GM12878 (cell line): ENCODE measurements at regions not wholly inside any gene's neighbourhood (a gene's known extent, or its start where the extent isn't known, plus 50 kb on each side); places are given as distances from the start of the nearest gene placed in this dataset.

ENCODE experiments used
- CBX3 ChIP-seq: fragments of 200-600 bp; sonication (generic); IDR thresholded peaks from 2 replicates; pipeline ENCODE4 v1.6.1; 2016; ENCODE audit warnings: low read depth, borderline replicate concordance
- CHD2 ChIP-seq: IDR thresholded peaks from 2 replicates; pipeline ENCODE4 v1.6.1; 2011; ENCODE audit warnings: low read depth, low read length, improper control_type of control experiment, borderline replicate concordance
- IKZF1 ChIP-seq: fragments of 450-650 bp; conservative IDR thresholded peaks from 2 replicates; pipeline ENCODE4 v1.6.1; 2017; ENCODE audit warnings: antibody characterized with exemption, mild to moderate bottlenecking
- RAD21 ChIP-seq: IDR thresholded peaks from 2 replicates; pipeline ENCODE4 v1.6.1; 2011; ENCODE audit warnings: mild to moderate bottlenecking, low read depth, low read length, moderate library complexity; ENCODE audit not compliant: insufficient read depth
- RELA ChIP-seq: fragments of 450-650 bp; IDR thresholded peaks from 2 replicates; pipeline ENCODE4 v1.8.0; 2014; ENCODE audit warnings: borderline replicate concordance; ENCODE audit not compliant: partially characterized antibody
- RUNX3 ChIP-seq: IDR thresholded peaks from 2 replicates; pipeline ENCODE4 v1.6.1; 2012; ENCODE audit warnings: low read length, inconsistent platforms
- ZNF622 ChIP-seq: fragments of 450-650 bp; IDR thresholded peaks from 2 replicates; pipeline ENCODE4 v1.6.1; 2017; ENCODE audit warnings: mild to moderate bottlenecking, inconsistent platforms
- ZZZ3 ChIP-seq: IDR thresholded peaks from 2 replicates; pipeline ENCODE4 v1.6.1; 2011; ENCODE audit warnings: low read depth; ENCODE audit not compliant: control insufficient read depth, insufficient read length
- TF ChIP-seq, protein P1 (sequence below): fragments of 150-350 bp; IDR thresholded peaks from 2 replicates; pipeline ENCODE4 v1.6.1; 2016; ENCODE audit warnings: low read depth, low read length
- TF ChIP-seq, protein P2 (sequence below): IDR thresholded peaks from 2 replicates; pipeline ENCODE4 v1.6.1; 2012; ENCODE audit warnings: improper control_type of control experiment, low read depth, low read length; ENCODE audit not compliant: insufficient replicate concordance

DNA sequence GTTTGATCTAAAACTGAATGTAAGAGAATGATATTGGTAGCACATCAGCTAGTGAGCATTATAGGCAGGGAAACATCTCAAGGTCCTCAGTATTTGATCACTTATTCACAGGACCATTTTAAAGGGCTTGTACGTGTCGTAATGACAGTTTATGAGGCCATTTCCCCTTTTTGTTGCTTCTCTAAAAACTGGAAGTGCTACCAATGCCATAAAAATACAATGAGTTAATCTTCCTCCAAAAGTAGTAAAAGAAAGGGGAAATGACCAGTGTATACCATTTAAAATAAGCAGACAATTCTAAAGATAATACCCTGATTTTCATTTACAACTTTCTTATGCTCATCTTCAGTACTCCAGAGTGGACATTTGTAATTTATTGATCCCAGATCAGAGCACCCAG, 285.8 kb upstream of the PCSK5 start (continued):
- TF ChIP-seq, protein P1, sequence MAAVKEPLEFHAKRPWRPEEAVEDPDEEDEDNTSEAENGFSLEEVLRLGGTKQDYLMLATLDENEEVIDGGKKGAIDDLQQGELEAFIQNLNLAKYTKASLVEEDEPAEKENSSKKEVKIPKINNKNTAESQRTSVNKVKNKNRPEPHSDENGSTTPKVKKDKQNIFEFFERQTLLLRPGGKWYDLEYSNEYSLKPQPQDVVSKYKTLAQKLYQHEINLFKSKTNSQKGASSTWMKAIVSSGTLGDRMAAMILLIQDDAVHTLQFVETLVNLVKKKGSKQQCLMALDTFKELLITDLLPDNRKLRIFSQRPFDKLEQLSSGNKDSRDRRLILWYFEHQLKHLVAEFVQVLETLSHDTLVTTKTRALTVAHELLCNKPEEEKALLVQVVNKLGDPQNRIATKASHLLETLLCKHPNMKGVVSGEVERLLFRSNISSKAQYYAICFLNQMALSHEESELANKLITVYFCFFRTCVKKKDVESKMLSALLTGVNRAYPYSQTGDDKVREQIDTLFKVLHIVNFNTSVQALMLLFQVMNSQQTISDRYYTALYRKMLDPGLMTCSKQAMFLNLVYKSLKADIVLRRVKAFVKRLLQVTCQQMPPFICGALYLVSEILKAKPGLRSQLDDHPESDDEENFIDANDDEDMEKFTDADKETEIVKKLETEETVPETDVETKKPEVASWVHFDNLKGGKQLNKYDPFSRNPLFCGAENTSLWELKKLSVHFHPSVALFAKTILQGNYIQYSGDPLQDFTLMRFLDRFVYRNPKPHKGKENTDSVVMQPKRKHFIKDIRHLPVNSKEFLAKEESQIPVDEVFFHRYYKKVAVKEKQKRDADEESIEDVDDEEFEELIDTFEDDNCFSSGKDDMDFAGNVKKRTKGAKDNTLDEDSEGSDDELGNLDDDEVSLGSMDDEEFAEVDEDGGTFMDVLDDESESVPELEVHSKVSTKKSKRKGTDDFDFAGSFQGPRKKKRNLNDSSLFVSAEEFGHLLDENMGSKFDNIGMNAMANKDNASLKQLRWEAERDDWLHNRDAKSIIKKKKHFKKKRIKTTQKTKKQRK: no peak
- no peak for TF ChIP-seq ZZZ3
- TF ChIP-seq CHD2: no peak
- no peak for TF ChIP-seq CBX3
- no peak for TF ChIP-seq ZNF622
- TF ChIP-seq, protein P2, sequence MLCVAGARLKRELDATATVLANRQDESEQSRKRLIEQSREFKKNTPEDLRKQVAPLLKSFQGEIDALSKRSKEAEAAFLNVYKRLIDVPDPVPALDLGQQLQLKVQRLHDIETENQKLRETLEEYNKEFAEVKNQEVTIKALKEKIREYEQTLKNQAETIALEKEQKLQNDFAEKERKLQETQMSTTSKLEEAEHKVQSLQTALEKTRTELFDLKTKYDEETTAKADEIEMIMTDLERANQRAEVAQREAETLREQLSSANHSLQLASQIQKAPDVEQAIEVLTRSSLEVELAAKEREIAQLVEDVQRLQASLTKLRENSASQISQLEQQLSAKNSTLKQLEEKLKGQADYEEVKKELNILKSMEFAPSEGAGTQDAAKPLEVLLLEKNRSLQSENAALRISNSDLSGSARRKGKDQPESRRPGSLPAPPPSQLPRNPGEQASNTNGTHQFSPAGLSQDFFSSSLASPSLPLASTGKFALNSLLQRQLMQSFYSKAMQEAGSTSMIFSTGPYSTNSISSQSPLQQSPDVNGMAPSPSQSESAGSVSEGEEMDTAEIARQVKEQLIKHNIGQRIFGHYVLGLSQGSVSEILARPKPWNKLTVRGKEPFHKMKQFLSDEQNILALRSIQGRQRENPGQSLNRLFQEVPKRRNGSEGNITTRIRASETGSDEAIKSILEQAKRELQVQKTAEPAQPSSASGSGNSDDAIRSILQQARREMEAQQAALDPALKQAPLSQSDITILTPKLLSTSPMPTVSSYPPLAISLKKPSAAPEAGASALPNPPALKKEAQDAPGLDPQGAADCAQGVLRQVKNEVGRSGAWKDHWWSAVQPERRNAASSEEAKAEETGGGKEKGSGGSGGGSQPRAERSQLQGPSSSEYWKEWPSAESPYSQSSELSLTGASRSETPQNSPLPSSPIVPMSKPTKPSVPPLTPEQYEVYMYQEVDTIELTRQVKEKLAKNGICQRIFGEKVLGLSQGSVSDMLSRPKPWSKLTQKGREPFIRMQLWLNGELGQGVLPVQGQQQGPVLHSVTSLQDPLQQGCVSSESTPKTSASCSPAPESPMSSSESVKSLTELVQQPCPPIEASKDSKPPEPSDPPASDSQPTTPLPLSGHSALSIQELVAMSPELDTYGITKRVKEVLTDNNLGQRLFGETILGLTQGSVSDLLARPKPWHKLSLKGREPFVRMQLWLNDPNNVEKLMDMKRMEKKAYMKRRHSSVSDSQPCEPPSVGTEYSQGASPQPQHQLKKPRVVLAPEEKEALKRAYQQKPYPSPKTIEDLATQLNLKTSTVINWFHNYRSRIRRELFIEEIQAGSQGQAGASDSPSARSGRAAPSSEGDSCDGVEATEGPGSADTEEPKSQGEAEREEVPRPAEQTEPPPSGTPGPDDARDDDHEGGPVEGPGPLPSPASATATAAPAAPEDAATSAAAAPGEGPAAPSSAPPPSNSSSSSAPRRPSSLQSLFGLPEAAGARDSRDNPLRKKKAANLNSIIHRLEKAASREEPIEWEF: no peak
- no peak for TF ChIP-seq RUNX3
- TF ChIP-seq IKZF1: no peak
- TF ChIP-seq RELA: no peak
- TF ChIP-seq RAD21: no peak
